Gastrocnemius medialis (tissue), 4 donors: ENCODE measurements at regions not wholly inside any gene's neighbourhood (a gene's known extent, or its start where the extent isn't known, plus 50 kb on each side); places are given as distances from the start of the nearest gene placed in this dataset.
"Not testable (repeated sequence)": the region's sequence is repeated elsewhere in the genome, so short reads cannot be mapped to it uniquely, and the experiment has no call there.

Source experiments
- CTCF ChIP-seq, 5 experiments: fragments of 450-650 bp in 3 of 5; fragments of 200-600 bp in 2 of 5; sonication (generic) in 2 of 5; IDR thresholded peaks in 4 of 5; conservative IDR thresholded peaks in 1 of 5; 1 replicate in 4 of 5; 2 replicates in 1 of 5; pipeline ENCODE4 v1.5.1; 2016 to 2019; ENCODE audit warnings: antibody characterized with exemption in 5 of 5, mild to moderate bottlenecking in 3 of 5, moderate library complexity in 3 of 5
- POLR2A ChIP-seq, 2 donors: fragments of 450-650 bp; IDR thresholded peaks; one replicate each; pipeline ENCODE4 v1.6.1; 2017; ENCODE audit warnings: antibody characterized with exemption in 2 of 2, mild to moderate bottlenecking in 2 of 2, moderate library complexity in 2 of 2

GRCh38 chr6:27653143-27653825 is 180.4 kb upstream of the ZNF184 start:
- not testable (repeated sequence) for TF ChIP-seq CTCF (IDR thresholded peaks at IDR 0.05 in 4 of 5, conservative IDR thresholded peaks at IDR 0.05 in 1 of 5); POLR2A (IDR thresholded peaks at IDR 0.05)
